GM21390 (cell line): ENCODE measurements at regions not wholly inside any gene's neighbourhood (a gene's known extent, or its start where the extent isn't known, plus 50 kb on each side); places are given as distances from the start of the nearest gene placed in this dataset.

ENCODE experiments used
- ATAC-seq: cut with Tn5 transposase; IDR thresholded peaks from one replicate; pipeline ENCODE4 v1.9.1; 2021; ENCODE audit not compliant: unreplicated experiment

- no peak for ATAC-seq
Measured at GRCh38 chr16:80366023-80366422, 174.8 kb upstream of the DYNLRB2 start.

- no peak for ATAC-seq
Measured at GRCh38 chr16:80362816-80363215, 178.0 kb upstream of the DYNLRB2 start.

GRCh38 chr16:80356365-80356764 is 184.4 kb upstream of the DYNLRB2 start:
- no peak for ATAC-seq

GRCh38 chr16:80355335-80355734 is 185.5 kb upstream of the DYNLRB2 start:
- ATAC-seq: no peak

- ATAC-seq: no peak
Measured at GRCh38 chr16:80350061-80350460, 190.7 kb upstream of the DYNLRB2 start.

GRCh38 chr16:80347900-80348299 is 192.9 kb upstream of the DYNLRB2 start:
- ATAC-seq: no peak

- no peak for ATAC-seq
Measured at GRCh38 chr16:80347002-80347401, 193.8 kb upstream of the DYNLRB2 start.

GRCh38 chr16:80346111-80346632 is 194.6 kb upstream of the DYNLRB2 start:
- ATAC-seq: peak; percentile 64

GRCh38 chr16:80345701-80346100 is 195.1 kb upstream of the DYNLRB2 start:
- no peak for ATAC-seq

GRCh38 chr16:80344570-80344969 is 196.2 kb upstream of the DYNLRB2 start:
- no peak for ATAC-seq

GRCh38 chr16:80341263-80341662 is 199.5 kb upstream of the DYNLRB2 start:
- ATAC-seq: no peak

GRCh38 chr16:80337786-80338185 is 203.0 kb upstream of the DYNLRB2 start:
- no peak for ATAC-seq

- no peak for ATAC-seq
Measured at GRCh38 chr16:80330803-80331202, 210.0 kb upstream of the DYNLRB2 start.

- ATAC-seq: no peak
Measured at GRCh38 chr16:80330150-80330549, 210.6 kb upstream of the DYNLRB2 start.

GRCh38 chr16:80327740-80328139 is 213.1 kb upstream of the DYNLRB2 start:
- ATAC-seq: no peak

GRCh38 chr16:80324371-80324770 is 216.4 kb upstream of the DYNLRB2 start:
- no peak for ATAC-seq

- ATAC-seq: no peak
Measured at GRCh38 chr16:80323808-80324195, 217.0 kb upstream of the DYNLRB2 start.

- ATAC-seq: no peak
Measured at GRCh38 chr16:80323187-80323807, 217.5 kb upstream of the DYNLRB2 start.

GRCh38 chr16:80319181-80319580 is 221.6 kb upstream of the DYNLRB2 start:
- ATAC-seq: no peak

GRCh38 chr16:80318107-80318506 is 222.7 kb upstream of the DYNLRB2 start:
- ATAC-seq: no peak

GRCh38 chr16:80317599-80318037 is 223.2 kb upstream of the DYNLRB2 start:
- no peak for ATAC-seq

GRCh38 chr16:80317116-80317515 is 223.7 kb upstream of the DYNLRB2 start:
- ATAC-seq: no peak

GRCh38 chr16:80314042-80314441 is 226.8 kb upstream of the DYNLRB2 start:
- no peak for ATAC-seq
